HEK293 (cell line): ENCODE measurements at regions not wholly inside any gene's neighbourhood (a gene's known extent, or its start where the extent isn't known, plus 50 kb on each side); places are given as distances from the start of the nearest gene placed in this dataset.

ENCODE experiments used
- CTCF ChIP-seq: fragments of 450-650 bp; formaldehyde crosslinking; IDR thresholded peaks from 2 replicates; pipeline ENCODE4 v1.5.1; 2016; ENCODE audit warnings: missing biosample characterization, missing genetic modification characterization
- HOXA7 ChIP-seq: sonication (generic); formaldehyde crosslinking; IDR thresholded peaks from 2 replicates; pipeline ENCODE4 v1.8.1; 2022; ENCODE audit warnings: missing genetic modification reagents, borderline replicate concordance
- OVOL3 ChIP-seq: fragments of 450-650 bp; formaldehyde crosslinking; IDR thresholded peaks from 2 replicates; pipeline ENCODE4 v1.5.1; 2016; ENCODE audit warnings: missing biosample characterization, missing genetic modification characterization
- REPIN1 ChIP-seq: fragments of 450-650 bp; formaldehyde crosslinking; IDR thresholded peaks from 2 replicates; pipeline ENCODE4 v1.5.1; 2017; ENCODE audit warnings: missing biosample characterization, missing genetic modification characterization, low read depth
- ZBTB11 ChIP-seq: fragments of 450-650 bp; formaldehyde crosslinking; conservative IDR thresholded peaks from 2 replicates; pipeline ENCODE4 v1.5.1; 2016; ENCODE audit warnings: low read depth, missing biosample characterization, missing genetic modification characterization
- ZBTB17 ChIP-seq: fragments of 450-650 bp; formaldehyde crosslinking; IDR thresholded peaks from 2 replicates; pipeline ENCODE4 v1.5.1; 2016; ENCODE audit warnings: missing biosample characterization, missing genetic modification characterization
- ZBTB26 ChIP-seq: fragments of 450-650 bp; formaldehyde crosslinking; optimal IDR thresholded peaks from 2 replicates; pipeline ENCODE3; 2016; ENCODE audit warnings: missing biosample characterization, mild to moderate bottlenecking, missing genetic modification characterization
- ZNF121 ChIP-seq: fragments of 450-650 bp; formaldehyde crosslinking; IDR thresholded peaks from 2 replicates; pipeline ENCODE4 v1.5.1; 2016; ENCODE audit warnings: missing biosample characterization, missing genetic modification characterization
- ZNF138 ChIP-seq: fragments of 450-650 bp; formaldehyde crosslinking; IDR thresholded peaks from 2 replicates; pipeline ENCODE4 v1.5.1; 2016; ENCODE audit warnings: missing biosample characterization, missing genetic modification characterization, borderline replicate concordance
- ZNF416 ChIP-seq: fragments of 450-650 bp; formaldehyde crosslinking; IDR thresholded peaks from 2 replicates; pipeline ENCODE4 v1.5.1; 2016; ENCODE audit warnings: missing biosample characterization, missing genetic modification characterization
- ZNF76 ChIP-seq: fragments of 450-650 bp; formaldehyde crosslinking; IDR thresholded peaks from 2 replicates; pipeline ENCODE4; 2016; ENCODE audit warnings: low read depth, missing biosample characterization, missing genetic modification characterization, borderline replicate concordance
- ZNF830 ChIP-seq: fragments of 450-650 bp; IDR thresholded peaks from 2 replicates; pipeline ENCODE4 v1.5.0; 2018; ENCODE audit warnings: missing biosample characterization, missing genetic modification characterization, low read depth, mild to moderate bottlenecking, moderate library complexity

GRCh38 chr11:128048121-128048520 is 539.2 kb downstream of the ETS1 start:
- TF ChIP-seq CTCF (tag by site-specific recombination) (no peak), ZBTB11 (tag by site-specific recombination) (no peak), ZNF830 (tag by site-specific recombination) (no peak), ZNF416 (tag by site-specific recombination) (no peak), ZNF76 (tag by site-specific recombination) (no peak), HOXA7 (CRISPR knock-in tag) (no peak), ZBTB17 (no peak), ZNF121 (tag by site-specific recombination) (no peak), ZNF138 (tag by site-specific recombination) (no peak), OVOL3 (no peak), ZBTB26 (no peak), REPIN1 (tag by site-specific recombination) (no peak)
